Neuronal stem cell (in vitro differentiated cells): ENCODE measurements at regions not wholly inside any gene's neighbourhood (a gene's known extent, or its start where the extent isn't known, plus 50 kb on each side); places are given as distances from the start of the nearest gene placed in this dataset.
"Not testable (repeated sequence)": the region's sequence is repeated elsewhere in the genome, so short reads cannot be mapped to it uniquely, and the experiment has no call there.

Experiments used
- DNase-seq: peaks from one replicate; pipeline ENCODE4 v3.0.0-alpha.2; 2013; ENCODE audit warnings: low spot score
- H2AFZ ChIP-seq: one replicate; pipeline ENCODE4 v1.6.1; 2013; ENCODE audit warnings: mild to moderate bottlenecking, low read length, inconsistent platforms
- H2AK5ac ChIP-seq: 2 replicates; pipeline ENCODE4 v1.6.1; 2013; ENCODE audit warnings: low read depth, mild to moderate bottlenecking, inconsistent platforms, low read length, moderate library complexity, mixed read lengths
- H2BK120ac ChIP-seq: 2 replicates; pipeline ENCODE4 v1.6.1; 2013; ENCODE audit warnings: low read depth, mild to moderate bottlenecking, inconsistent platforms, low read length, moderate library complexity, mixed read lengths
- H2BK12ac ChIP-seq: one replicate; pipeline ENCODE4 v1.6.1; 2013; ENCODE audit warnings: low read length, inconsistent platforms
- H2BK15ac ChIP-seq: 2 replicates; pipeline ENCODE4 v1.6.1; 2013; ENCODE audit warnings: mild to moderate bottlenecking, low read length, inconsistent platforms, mixed read lengths
- H2BK5ac ChIP-seq: one replicate; pipeline ENCODE4 v1.6.1; 2013; ENCODE audit warnings: inconsistent platforms, mild to moderate bottlenecking, low read length, moderate library complexity
- H3K14ac ChIP-seq: one replicate; pipeline ENCODE4 v1.6.1; 2013; ENCODE audit warnings: low read length, inconsistent platforms
- H3K18ac ChIP-seq: 2 replicates; pipeline ENCODE4 v1.6.1; 2013; ENCODE audit warnings: low read length, inconsistent platforms
- H3K23ac ChIP-seq: 2 replicates; pipeline ENCODE4 v1.6.1; 2013; ENCODE audit warnings: low read depth, mild to moderate bottlenecking, mixed read lengths, low read length, inconsistent platforms; ENCODE audit not compliant: poor library complexity
- H3K27ac ChIP-seq: replicated peaks from 3 replicates; pipeline ENCODE4 v1.5.1; 2013; ENCODE audit warnings: low read length, inconsistent platforms
- H3K27me3 ChIP-seq, 3 experiments: 2 replicates each; pipeline ENCODE4 v1.6.1; 2013; ENCODE audit warnings: low read length in 3 of 3, mild to moderate bottlenecking in 2 of 3, inconsistent platforms in 1 of 3, low read depth in 1 of 3, mixed read lengths in 1 of 3, moderate library complexity in 1 of 3; ENCODE audit not compliant: control insufficient read depth in 3 of 3, insufficient read depth in 3 of 3
- H3K36me3 ChIP-seq, 2 donors: replicated peaks in 1 of 2; 2 replicates each; pipeline ENCODE4 v1.6.1; 2013; ENCODE audit warnings: low read length in 2 of 2; ENCODE audit not compliant: control insufficient read depth in 2 of 2, insufficient read depth in 2 of 2
- H3K4ac ChIP-seq: 2 replicates; pipeline ENCODE4 v1.6.1; 2013; ENCODE audit warnings: inconsistent platforms, mild to moderate bottlenecking, low read length, moderate library complexity
- H3K4me1 ChIP-seq, 2 donors: 1 replicate in 1 of 2; 2 replicates in 1 of 2; pipeline ENCODE4 v1.6.1; 2013; ENCODE audit warnings: low read length in 2 of 2, low read depth in 1 of 2; ENCODE audit not compliant: control insufficient read depth in 2 of 2, insufficient read depth in 1 of 2
- H3K4me2 ChIP-seq: one replicate; pipeline ENCODE4 v1.6.1; 2013; ENCODE audit warnings: mild to moderate bottlenecking, low read length, inconsistent platforms; ENCODE audit not compliant: insufficient read depth, poor library complexity, severe bottlenecking
- H3K4me3 ChIP-seq, 2 donors: 2 replicates each; pipeline ENCODE4 v1.5.1; 2013; ENCODE audit warnings: low read length in 2 of 2, mild to moderate bottlenecking in 2 of 2, inconsistent platforms in 1 of 2, moderate library complexity in 1 of 2
- H3K79me1 ChIP-seq: one replicate; pipeline ENCODE4 v1.6.1; 2013; ENCODE audit warnings: low read depth, mild to moderate bottlenecking, inconsistent platforms, low read length, moderate library complexity
- H3K9ac ChIP-seq: one replicate; pipeline ENCODE4 v1.6.1; 2013; ENCODE audit warnings: mild to moderate bottlenecking, low read depth, low read length, inconsistent platforms; ENCODE audit not compliant: poor library complexity
- H3K9me3 ChIP-seq, 2 donors: replicated peaks in 1 of 2; 2 replicates each; pipeline versions ENCODE3 to v1.6.1; 2013; ENCODE audit warnings: low read length in 2 of 2, mild to moderate bottlenecking in 2 of 2, inconsistent platforms in 1 of 2, low read depth in 1 of 2, mixed read lengths in 1 of 2, moderate library complexity in 1 of 2; ENCODE audit not compliant: control insufficient read depth in 2 of 2, insufficient read depth in 1 of 2
- H4K8ac ChIP-seq: one replicate; pipeline ENCODE4 v1.6.1; 2013; ENCODE audit warnings: low read depth, mild to moderate bottlenecking, inconsistent platforms, low read length, moderate library complexity
- H4K91ac ChIP-seq: one replicate; pipeline ENCODE4 v1.6.1; 2013; ENCODE audit warnings: low read length, low read depth, mild to moderate bottlenecking, inconsistent platforms; ENCODE audit not compliant: poor library complexity
- WGBS, 2 donors: extraction: QIAGEN DNeasy Blood & Tissue Kit; methylation state at CpG; one replicate each; pipeline ENCODE4 v1.1.7; 2013; ENCODE audit warnings: missing lambda C conversion rate in 2 of 2, mixed read lengths in 1 of 2; ENCODE audit not compliant: insufficient read length in 2 of 2, insufficient replicate concordance in 1 of 2; ENCODE audit errors: extremely low coverage in 2 of 2; 5-methylcytosine and 5-hydroxymethylcytosine counted together

DNA sequence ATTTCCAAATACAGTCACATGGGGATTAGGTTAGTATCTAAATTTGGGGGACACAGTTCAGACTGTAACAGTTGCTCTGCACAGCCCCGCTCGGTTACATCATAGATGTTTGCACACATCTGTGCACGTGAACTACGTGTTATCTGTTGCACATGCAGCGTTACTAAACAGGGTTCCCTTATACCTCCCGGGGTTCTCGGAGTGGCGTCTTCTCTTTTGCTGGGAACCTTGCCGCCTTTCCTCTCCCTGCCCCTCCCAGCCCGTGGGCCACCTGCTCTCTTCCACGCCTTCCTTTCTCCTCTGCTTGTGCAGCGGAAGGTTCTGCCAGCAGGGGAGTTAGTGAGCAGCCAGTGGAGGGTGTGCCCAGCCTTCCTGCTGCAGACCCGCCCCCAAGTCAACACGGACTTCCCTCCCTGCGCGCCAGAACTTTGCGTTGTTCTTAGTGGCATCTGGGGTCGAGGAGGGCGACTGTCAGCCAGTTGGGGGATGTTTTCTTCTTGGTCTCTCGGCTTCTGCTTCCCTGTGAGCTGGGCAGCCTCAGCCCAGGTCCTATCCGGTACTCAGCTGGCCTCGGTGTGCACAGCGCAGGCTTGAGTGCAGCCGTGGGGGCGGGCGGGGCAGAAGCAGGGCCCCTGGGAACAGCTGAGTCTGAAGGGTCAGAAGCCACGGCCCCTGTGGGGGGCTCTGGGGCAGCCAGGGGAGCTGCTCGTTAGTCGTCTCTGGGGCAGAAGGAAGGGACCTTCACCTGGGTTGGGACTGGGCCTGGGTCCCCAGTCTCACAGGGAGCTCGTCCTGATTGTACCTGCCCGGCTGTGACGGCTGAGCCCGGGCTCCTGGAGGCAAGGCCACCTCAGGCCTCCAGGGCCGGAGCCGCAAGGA lies 146.7 kb downstream of the IGLL1 start:
- Histone ChIP-seq H2AFZ (peak overlapping the region; percentile 76), H3K4me1 (peaks cover 0 to 10% of the 10 kb centered on the region in 2 donors), H3K9me3 (peaks cover 0 to 11% of the 10 kb centered on the region in 2 donors), H3K4me2 (peak overlapping the region; percentile 40), H3K18ac (peak overlapping the region; percentile 76)
- not testable (repeated sequence) for H3K4ac ChIP-seq, H3K79me1 ChIP-seq, H2BK15ac ChIP-seq, H3K4me3 ChIP-seq, H4K8ac ChIP-seq, H3K36me3 ChIP-seq, H2AK5ac ChIP-seq, H3K14ac ChIP-seq, H3K27me3 ChIP-seq, H3K27ac ChIP-seq, H2BK120ac ChIP-seq, H3K9ac ChIP-seq, H2BK5ac ChIP-seq, H4K91ac ChIP-seq, H2BK12ac ChIP-seq, H3K23ac ChIP-seq
- DNase-seq: peak; percentile 15
- no CpG with 5 or more reads among the region's 35 CpGs for WGBS, 2 donors

DNA sequence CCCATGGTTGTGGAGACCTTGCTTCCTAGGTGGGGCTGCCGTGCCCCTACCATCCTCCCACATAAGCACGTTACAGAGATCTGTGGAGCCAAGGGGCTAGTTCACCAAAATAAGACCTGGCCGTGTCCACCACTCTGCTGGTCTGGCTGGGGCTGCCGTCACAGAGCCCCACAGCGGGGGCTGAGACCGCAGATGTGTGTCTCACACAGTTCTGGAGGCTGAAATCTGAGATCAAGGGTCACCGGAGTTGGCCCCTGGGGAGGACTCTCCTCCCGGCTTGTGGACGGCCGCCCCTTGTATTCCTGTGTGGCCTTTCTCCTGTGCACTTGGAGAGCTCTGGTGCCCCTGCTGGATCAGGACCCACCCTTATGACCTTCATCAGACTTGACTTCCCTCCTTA lies 147.4 kb downstream of the IGLL1 start:
- Histone ChIP-seq H3K18ac (peak overlapping the region; percentile 92), H3K9me3 (peaks cover 0 to 11% of the 10 kb centered on the region in 2 donors), H2AK5ac (peak overlapping the region; percentile 61), H2AFZ (peak overlapping the region; percentile 76), H2BK15ac (peak overlapping the region; percentile 89)
- no CpG with 5 or more reads among the region's 10 CpGs for WGBS, 2 donors
- DNase-seq, H3K9ac ChIP-seq, H3K14ac ChIP-seq, H2BK120ac ChIP-seq, H3K4me3 ChIP-seq, H3K27me3 ChIP-seq, H3K4me1 ChIP-seq, H3K36me3 ChIP-seq, H2BK12ac ChIP-seq, H3K4me2 ChIP-seq, H2BK5ac ChIP-seq, H4K8ac ChIP-seq, H4K91ac ChIP-seq, H3K79me1 ChIP-seq, H3K23ac ChIP-seq, H3K4ac ChIP-seq, H3K27ac ChIP-seq: not testable (repeated sequence)

DNA sequence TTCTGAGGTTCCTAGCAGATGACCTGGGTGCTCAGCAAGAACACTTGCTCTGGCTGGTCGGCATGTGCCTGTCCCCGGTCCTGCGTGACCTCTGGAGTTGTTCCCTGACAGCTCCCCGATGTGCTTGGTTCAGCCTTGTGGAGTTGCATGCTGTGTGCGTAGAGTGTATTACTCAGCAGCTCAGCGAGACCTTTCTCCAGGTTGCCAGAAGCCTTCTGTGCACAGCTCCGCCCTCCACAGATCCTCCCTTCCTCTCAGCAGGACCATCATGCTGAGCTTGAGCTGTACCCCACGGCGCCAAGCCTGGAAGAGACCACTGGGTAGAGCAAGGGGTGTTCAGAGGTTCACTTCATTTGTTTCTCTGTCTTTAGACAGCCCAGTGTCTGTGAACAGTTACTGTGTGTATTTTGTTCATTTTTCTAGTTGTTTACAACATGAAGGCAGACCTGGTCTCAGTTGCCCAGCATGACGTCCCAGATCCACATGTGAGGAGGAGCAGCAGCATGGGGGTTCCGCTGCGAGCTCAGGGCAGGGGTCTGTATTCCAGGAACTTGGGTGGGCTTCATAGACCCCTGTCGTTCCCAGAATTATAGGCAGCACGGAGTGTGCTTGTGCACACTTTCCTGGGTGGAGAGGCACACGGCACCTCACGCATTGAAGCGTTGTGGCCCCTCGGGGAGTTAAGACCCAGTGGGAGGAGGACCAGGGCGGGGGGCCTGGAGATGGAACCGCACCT lies 148.6 kb downstream of the IGLL1 start:
- peaks cover 0 to 11% of the 10 kb centered on the region in 2 donors for H3K9me3 ChIP-seq
- H3K14ac ChIP-seq: no peak overlapping the region
- no peak for DNase-seq
- WGBS, 2 donors: no CpG with 5 or more reads among the region's 20 CpGs
- H3K4me1 ChIP-seq: peaks cover 0 to 9% of the 10 kb centered on the region in 2 donors
- peak overlapping the region; percentile 34 for H3K9ac ChIP-seq
- no peak overlapping the region for H3K23ac ChIP-seq
- peak overlapping the region; percentile 39 for H2BK120ac ChIP-seq
- H2BK12ac ChIP-seq: peak overlapping the region; percentile 86
- H4K91ac ChIP-seq: no peak overlapping the region
- no peak overlapping the region for H3K4me2 ChIP-seq
- H2AK5ac ChIP-seq: peak overlapping the region; percentile 28
- H3K4ac ChIP-seq: no peak overlapping the region
- H2BK15ac ChIP-seq: peak overlapping the region; percentile 94
- peak overlapping the region; percentile 8 for H2AFZ ChIP-seq
- peaks cover 3% of the 10 kb centered on the region for H3K79me1 ChIP-seq
- H3K27ac ChIP-seq: no peak overlapping the region
- no peak overlapping the region for H2BK5ac ChIP-seq
- no peak overlapping the region for H3K4me3 ChIP-seq
- peak overlapping the region; percentile 48 for H4K8ac ChIP-seq
- H3K36me3 ChIP-seq: no peaks in the 10 kb centered on the region
- no peaks in the 10 kb centered on the region for H3K27me3 ChIP-seq
- peak overlapping the region; percentile 8 for H3K18ac ChIP-seq

DNA sequence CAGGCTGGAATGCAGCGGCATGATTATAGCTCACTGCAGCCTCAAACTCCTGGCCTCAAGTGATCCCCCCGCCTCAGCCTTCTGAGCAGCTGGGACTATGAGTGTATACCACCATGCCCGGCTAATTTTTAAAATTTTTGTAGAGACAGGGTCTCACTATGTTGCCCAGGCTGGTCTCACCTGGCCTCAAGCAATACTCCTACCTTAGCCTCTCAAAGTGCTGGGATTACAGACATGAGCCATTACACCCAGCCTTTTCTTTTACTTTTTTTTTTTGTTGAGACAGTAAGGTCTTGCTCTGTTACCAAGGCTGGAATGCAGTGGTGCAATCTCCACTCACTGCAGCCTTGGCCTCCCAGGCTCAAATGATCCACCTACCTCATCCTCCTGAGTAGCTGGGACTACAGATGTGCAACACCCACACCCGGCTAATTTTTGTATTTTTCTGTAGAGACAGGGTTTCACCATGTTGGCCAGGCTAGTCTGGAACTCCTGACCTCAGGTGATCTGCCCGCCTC lies 155.5 kb downstream of the IGLL1 start:
- not testable (repeated sequence) for H3K23ac ChIP-seq, H3K4me3 ChIP-seq, H2BK15ac ChIP-seq, H3K14ac ChIP-seq, H2BK120ac ChIP-seq, H3K4me2 ChIP-seq, H3K27me3 ChIP-seq, H4K8ac ChIP-seq, H2AFZ ChIP-seq, H2AK5ac ChIP-seq, DNase-seq, H2BK12ac ChIP-seq, H3K18ac ChIP-seq, H3K27ac ChIP-seq, H4K91ac ChIP-seq, H3K9me3 ChIP-seq, H3K9ac ChIP-seq, H3K4ac ChIP-seq, H3K36me3 ChIP-seq, H3K4me1 ChIP-seq, H2BK5ac ChIP-seq, H3K79me1 ChIP-seq
- no CpG with 5 or more reads among the region's 5 CpGs for WGBS, 2 donors
